ENCODE measurements at regions not wholly inside any gene's neighbourhood (a gene's known extent, or its start where the extent isn't known, plus 50 kb on each side); places are given as distances from the start of the nearest gene placed in this dataset.

GRCh38 chr3:101943029-101943428 lies 93.7 kb downstream of the NFKBIZ start:
- POLR2A ChIA-PET: no interaction called here
- H2AFZ ChIP-seq (ENCODE audit: low read depth, low read length, poor library complexity, severe bottlenecking): no peak overlapping the region
- H3K79me2 ChIP-seq (ENCODE audit: insufficient read depth, low read length): no peaks in the 10 kb centered on the region
- no peaks in the 10 kb centered on the region for H3K36me3 ChIP-seq (ENCODE audit: control insufficient read depth in 1 of 2, insufficient read depth in 2 of 2, low read length in 2 of 2)
- no peaks in the 10 kb centered on the region for H3K9me3 ChIP-seq (ENCODE audit: control insufficient read depth in 1 of 2, insufficient read depth in 1 of 2, low read depth in 1 of 2, low read length in 2 of 2)
- no peaks in the 10 kb centered on the region for H4K20me1 ChIP-seq (ENCODE audit: insufficient read depth)
- ATAC-seq: no peak
- H3K4me2 ChIP-seq (ENCODE audit: low read length): no peak overlapping the region
- intact Hi-C loops (cut with micrococcal nuclease): no loop called here
- no peaks in the 10 kb centered on the region for H3K27me3 ChIP-seq (ENCODE audit: insufficient read depth, low read length)
- no TSS peak for BruUV-seq (replicated peaks)
- H3K4me1 ChIP-seq (ENCODE audit: control insufficient read depth in 1 of 2, insufficient read depth in 2 of 2, low read length in 2 of 2): peaks cover 0 to 6% of the 10 kb centered on the region in 2 experiments; a peak in 1 of 4 replicates
- RAD21 ChIA-PET (ENCODE audit: low non-redundant PET in 1 of 2, low total read pairs in 2 of 2, uncharacterized antibody in 2 of 2, unreplicated experiment in 2 of 2): no interaction called here
- no peak overlapping the region for H3K27ac ChIP-seq (ENCODE audit: low read depth, low read length)
- no peak overlapping the region for H3K9ac ChIP-seq (ENCODE audit: low read length)
- H3K9me2 ChIP-seq (ENCODE audit: insufficient read depth): no peaks in the 10 kb centered on the region
- no peak for TF ChIP-seq REST (IDR thresholded peaks at IDR 0.05; ENCODE audit: low read depth)
- TF ChIP-seq ZFX (IDR thresholded peaks at IDR 0.05): no peak
- TF ChIP-seq RAD21 (IDR thresholded peaks at IDR 0.05; ENCODE audit: low read depth): no peak
- CTCF ChIA-PET: no interaction called here
- no peak for DNase-seq (ENCODE audit: low read depth, low spot score)
- H3K4me3 ChIP-seq (replicated peaks in 1 of 2; ENCODE audit: low read depth in 1 of 2, low read length in 2 of 2): no peak overlapping the region

- Histone ChIP-seq H3K9me3 (ENCODE audit: control insufficient read depth in 1 of 2, insufficient read depth in 1 of 2, low read depth in 1 of 2, low read length in 2 of 2) (no peaks in the 10 kb centered on the region), H3K36me3 (ENCODE audit: control insufficient read depth in 1 of 2, insufficient read depth in 2 of 2, low read length in 2 of 2) (no peaks in the 10 kb centered on the region), H3K4me3 (replicated peaks in 1 of 2; ENCODE audit: low read depth in 1 of 2, low read length in 2 of 2) (no peak overlapping the region), H3K4me1 (ENCODE audit: control insufficient read depth in 1 of 2, insufficient read depth in 2 of 2, low read length in 2 of 2) (peaks cover 0 to 6% of the 10 kb centered on the region in 2 experiments; a peak in 1 of 4 replicates), H2AFZ (ENCODE audit: low read depth, low read length, poor library complexity, severe bottlenecking) (no peak overlapping the region), H3K9ac (ENCODE audit: low read length) (no peak overlapping the region), H3K4me2 (ENCODE audit: low read length) (no peak overlapping the region), H3K9me2 (ENCODE audit: insufficient read depth) (no peaks in the 10 kb centered on the region), H3K79me2 (ENCODE audit: insufficient read depth, low read length) (no peaks in the 10 kb centered on the region), H3K27me3 (ENCODE audit: insufficient read depth, low read length) (no peaks in the 10 kb centered on the region), H4K20me1 (ENCODE audit: insufficient read depth) (no peaks in the 10 kb centered on the region), H3K27ac (ENCODE audit: low read depth, low read length) (no peak overlapping the region)
- ATAC-seq (no peak), DNase-seq (ENCODE audit: low read depth, low spot score) (no peak)
- POLR2A ChIA-PET: no interaction called here
- BruUV-seq (replicated peaks): no TSS peak
- RAD21 ChIA-PET (ENCODE audit: low non-redundant PET in 1 of 2, low total read pairs in 2 of 2, uncharacterized antibody in 2 of 2, unreplicated experiment in 2 of 2): no interaction called here
- CTCF ChIA-PET: no interaction called here
- intact Hi-C loops (cut with micrococcal nuclease): no loop called here
- TF ChIP-seq TCF7L2 (IDR thresholded peaks at IDR 0.05; ENCODE audit: borderline replicate concordance, extremely low read depth, insufficient read depth, insufficient read length) (no peak), ELF1 (IDR thresholded peaks at IDR 0.05; ENCODE audit: borderline replicate concordance, low read depth) (no peak), CBX3 (IDR thresholded peaks at IDR 0.05; ENCODE audit: low read depth) (no peak), EZH2 (IDR thresholded peaks at IDR 0.05) (no peak)
Observed at GRCh38 chr3:101944308-101944707, 95.0 kb downstream of the NFKBIZ start.

Measured in HCT116 (cell line).